NCI-H146 treated with DMSO at 0.1 percent for 48 hours (cell line): ENCODE measurements at regions not wholly inside any gene's neighbourhood (a gene's known extent, or its start where the extent isn't known, plus 50 kb on each side); places are given as distances from the start of the nearest gene placed in this dataset.

ENCODE experiments used
- DNase-seq: peaks from one replicate; lab custom pipeline; 2025; ENCODE audit not compliant: unreplicated experiment; lab: John Stamatoyannopoulos, UW

- DNase-seq, result no peak
Observed at GRCh38 chr14:89630101-89630829, 213.2 kb upstream of the FOXN3 start.

DNA sequence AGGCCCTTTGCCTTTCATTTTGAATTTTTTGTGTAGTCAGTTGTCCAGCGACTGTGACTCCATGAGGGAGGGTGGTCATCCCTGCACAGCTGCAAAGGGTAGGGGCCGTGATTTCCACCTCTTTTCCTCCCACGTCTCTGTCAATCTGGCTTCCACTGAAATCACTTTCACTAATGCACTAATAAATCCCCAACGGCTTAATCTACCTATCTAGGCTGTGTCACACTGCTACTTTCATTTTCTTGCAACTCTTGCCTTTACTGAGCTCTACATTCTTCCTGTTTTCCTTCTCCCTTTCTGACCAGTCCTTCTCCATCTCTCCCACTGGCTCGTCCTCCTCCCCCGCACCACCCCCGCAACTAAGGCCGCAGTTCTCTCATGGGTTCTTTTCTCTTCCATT is 212.3 kb upstream of the FOXN3 start:
- DNase-seq, result no peak

DNA sequence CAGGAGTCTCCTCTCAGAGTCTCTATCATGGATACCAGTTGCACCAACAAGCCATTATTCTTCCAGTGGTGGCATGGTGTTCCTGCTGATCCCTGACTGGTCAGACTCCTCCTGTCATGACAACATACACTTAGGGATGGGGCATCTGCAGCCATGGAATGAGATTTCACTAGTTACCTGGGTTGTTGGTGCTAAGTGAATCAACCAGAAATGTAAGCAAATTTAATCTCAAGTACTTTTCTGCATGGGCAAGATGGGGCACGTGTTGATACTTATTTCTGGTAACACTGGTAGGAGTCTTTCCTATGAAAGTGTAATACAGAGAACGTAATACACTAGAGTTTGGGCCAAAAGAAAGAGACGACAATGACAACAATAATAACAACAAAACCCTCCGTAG is 211.5 kb upstream of the FOXN3 start:
- no peak for DNase-seq

DNA sequence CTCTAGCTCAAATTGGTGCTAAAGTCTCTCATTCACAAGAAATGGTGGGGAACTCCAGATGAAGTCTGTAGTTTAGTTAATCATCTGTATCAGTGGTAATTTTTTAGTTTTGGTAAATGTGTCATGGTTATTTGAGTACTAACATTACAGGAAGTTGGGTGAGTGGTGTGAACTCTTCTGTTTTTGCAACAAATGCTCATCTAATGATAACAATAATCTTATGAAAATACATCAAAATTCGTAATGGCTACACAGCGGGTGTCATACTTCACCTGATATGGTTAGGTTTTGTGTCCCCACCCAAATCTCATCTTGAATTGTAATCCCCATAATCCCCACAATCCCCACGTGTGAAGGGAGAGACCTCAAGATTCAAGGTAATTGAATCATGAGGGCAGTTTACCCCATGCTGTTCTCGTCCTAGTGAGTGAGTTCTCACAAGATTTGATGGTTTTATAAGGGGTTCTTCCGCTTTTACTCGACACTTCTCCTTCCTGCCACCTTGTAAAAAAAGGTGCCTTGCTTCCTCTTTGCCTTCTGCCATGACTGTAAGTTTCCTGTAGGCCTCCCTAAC is 209.3 kb upstream of the FOXN3 start:
- DNase-seq, result no peak

- no peak for DNase-seq
Observed at GRCh38 chr14:89625731-89626232, 208.7 kb upstream of the FOXN3 start.

- peak; percentile 10 for DNase-seq
Observed at GRCh38 chr14:89625244-89625713, 208.2 kb upstream of the FOXN3 start.

DNA sequence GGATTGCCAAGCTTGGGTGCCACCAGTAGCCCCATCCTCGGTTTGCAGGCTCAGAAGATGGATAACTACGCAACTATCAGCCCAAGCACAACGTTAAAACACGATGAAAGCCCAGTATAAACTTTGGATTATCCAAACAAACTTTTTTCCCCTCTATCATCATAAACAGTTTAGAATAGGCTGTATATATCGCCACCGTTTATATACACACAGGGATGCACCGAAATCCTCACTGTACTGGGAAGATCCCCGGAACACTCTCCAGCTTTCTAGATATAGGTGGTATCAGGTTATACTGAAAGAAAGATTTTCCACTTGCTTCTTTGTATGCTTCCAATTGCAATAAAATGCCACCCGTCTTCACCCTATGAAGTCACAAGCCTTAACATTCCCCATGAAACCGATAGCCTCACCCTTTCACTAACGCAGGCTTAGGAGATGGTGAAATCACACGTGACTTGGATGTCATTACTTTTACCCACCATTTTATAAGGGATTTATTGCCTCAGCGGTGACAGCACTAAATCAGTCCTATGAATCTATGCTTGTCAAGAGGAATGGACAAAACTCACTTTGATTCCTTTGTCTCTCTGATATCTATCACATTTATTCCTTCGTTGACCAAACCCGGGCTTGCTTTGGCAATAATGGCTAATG is 207.6 kb upstream of the FOXN3 start:
- DNase-seq, result no peak

- no peak for DNase-seq
Observed at GRCh38 chr14:89621791-89622638, 205.0 kb upstream of the FOXN3 start.

GRCh38 chr14:89621009-89621421 is 204.0 kb upstream of the FOXN3 start:
- DNase-seq, result no peak

GRCh38 chr14:89620436-89620835 is 203.4 kb upstream of the FOXN3 start:
- no peak for DNase-seq

GRCh38 chr14:89619596-89619995 is 202.6 kb upstream of the FOXN3 start:
- DNase-seq, result no peak

DNA sequence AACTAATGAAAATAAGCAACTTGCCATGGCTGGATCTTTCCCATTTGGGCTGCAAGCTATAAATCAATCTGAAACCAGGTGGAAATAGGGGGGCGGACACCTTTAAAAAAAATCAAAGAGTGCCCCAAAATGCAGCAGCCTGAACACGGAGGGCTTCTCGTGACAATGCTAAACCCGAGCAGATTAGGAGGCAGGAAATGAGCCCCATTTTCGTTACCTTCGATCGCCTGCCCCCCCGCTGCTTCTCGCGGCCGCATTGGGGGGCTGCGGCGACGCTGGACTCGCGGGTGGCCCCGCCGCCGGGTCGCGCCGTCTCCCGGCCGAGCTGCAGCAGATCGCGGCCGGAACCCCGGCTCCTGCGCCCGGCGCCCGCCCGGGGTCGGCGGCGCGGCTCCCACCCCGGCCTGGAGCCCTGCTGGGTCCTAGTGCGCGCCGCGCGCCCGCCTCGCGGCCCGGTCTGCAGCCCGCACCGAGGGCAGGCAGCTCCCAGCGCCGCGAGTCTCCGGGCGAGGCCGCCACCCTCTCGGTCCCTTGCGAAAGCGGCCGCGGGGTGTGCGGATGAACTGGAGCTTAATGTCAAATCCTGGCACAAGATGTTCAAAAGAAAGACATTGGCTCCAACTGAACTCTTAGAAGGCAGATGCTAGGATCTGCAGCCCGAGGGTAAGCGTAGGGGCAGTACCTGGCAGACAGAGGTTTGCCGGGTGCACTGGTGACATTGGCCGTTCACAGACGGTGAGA is 201.9 kb upstream of the FOXN3 start:
- DNase-seq, result peak; percentile 3

- no peak for DNase-seq
Observed at GRCh38 chr14:89618330-89618708, 201.3 kb upstream of the FOXN3 start.

GRCh38 chr14:89617481-89618329 is 200.7 kb upstream of the FOXN3 start:
- no peak for DNase-seq

DNA sequence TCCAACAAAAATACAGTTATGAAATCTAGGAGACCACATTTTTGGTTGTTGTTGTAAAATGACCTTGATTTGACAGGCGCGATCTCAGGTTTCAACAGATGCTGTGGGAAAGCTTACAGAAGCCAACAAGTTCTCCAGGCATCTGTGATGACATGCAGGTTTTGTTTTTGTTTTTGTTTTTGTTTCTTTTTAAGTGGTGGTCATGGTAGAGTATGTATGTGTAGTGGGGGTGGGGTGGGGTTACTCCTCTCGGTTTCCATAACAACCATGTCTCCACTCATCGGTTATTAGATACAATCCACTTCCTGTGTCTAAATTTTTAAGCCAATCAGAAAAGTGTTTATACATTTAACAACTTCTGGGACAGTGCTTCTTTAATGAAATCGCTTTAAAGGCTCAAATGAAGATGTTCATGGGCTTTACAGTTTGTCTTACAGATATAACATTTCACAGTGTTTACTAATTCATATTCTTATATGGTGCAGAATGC is 199.9 kb upstream of the FOXN3 start:
- no peak for DNase-seq

GRCh38 chr14:89616425-89616824 is 199.4 kb upstream of the FOXN3 start:
- no peak for DNase-seq

- no peak for DNase-seq
Observed at GRCh38 chr14:89615421-89615820, 198.4 kb upstream of the FOXN3 start.

DNA sequence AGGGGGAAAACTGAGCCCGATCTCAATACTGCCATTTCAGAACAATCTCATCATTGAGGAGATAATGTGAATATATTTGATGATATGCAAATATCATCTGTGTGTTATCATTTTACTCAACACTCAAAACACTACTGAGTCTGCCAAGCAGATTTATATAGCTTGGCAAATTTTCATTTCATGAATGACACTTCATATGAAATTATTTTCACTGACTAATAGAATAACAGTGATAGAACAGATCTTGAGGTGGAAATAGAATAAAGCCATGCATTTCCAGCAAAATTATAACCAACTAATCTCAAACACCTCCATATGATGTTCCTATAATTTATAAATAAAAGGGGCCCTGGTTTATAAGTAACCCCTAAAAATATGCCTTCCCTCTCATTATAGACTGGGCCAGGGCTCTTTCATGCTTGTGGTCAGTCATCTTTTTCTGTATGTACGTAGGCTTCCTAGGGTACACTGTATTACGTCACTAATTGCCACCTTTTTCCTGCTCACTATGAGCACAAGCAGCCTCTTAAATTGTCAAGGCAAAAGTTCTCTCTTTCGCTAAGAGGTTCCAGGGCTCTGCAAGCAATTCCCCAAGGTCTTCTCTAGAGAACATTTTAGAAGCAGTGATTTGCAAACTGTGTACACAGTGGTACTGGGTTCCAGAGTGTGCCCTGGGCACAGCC is 197.1 kb upstream of the FOXN3 start:
- no peak for DNase-seq
